LNCAP (cell line): ENCODE measurements at regions not wholly inside any gene's neighbourhood (a gene's known extent, or its start where the extent isn't known, plus 50 kb on each side); places are given as distances from the start of the nearest gene placed in this dataset.

Experiments used
- CTCF ChIP-seq: fragments of 450-650 bp; IDR thresholded peaks from 2 replicates; pipeline ENCODE4 v1.5.1; 2017; ENCODE audit warnings: mild to moderate bottlenecking

DNA sequence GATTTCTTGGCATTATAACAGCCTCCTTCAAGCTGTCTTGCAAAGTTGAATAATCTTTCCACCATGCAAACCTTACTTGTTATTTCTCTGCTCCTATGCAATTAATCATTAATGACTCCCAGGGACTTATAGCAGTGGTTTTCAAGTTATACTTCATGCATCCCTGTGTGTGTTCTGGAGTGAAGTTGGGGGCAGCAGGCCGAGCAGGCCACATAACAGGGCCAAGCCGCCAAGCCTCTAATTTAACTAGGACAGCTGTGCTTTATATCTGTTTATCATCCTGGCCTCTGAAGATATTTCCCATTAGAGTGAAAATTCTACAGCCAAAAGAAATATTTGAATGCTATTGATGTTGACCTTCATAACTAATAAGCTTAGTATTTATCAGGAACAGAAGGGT lies 133.5 kb upstream of the PAK3 start:
- TF ChIP-seq CTCF, result no peak

- no peak for TF ChIP-seq CTCF
These were observed 140.3 kb upstream of the PAK3 start for GRCh38 chrX:110955706-110956105.

DNA sequence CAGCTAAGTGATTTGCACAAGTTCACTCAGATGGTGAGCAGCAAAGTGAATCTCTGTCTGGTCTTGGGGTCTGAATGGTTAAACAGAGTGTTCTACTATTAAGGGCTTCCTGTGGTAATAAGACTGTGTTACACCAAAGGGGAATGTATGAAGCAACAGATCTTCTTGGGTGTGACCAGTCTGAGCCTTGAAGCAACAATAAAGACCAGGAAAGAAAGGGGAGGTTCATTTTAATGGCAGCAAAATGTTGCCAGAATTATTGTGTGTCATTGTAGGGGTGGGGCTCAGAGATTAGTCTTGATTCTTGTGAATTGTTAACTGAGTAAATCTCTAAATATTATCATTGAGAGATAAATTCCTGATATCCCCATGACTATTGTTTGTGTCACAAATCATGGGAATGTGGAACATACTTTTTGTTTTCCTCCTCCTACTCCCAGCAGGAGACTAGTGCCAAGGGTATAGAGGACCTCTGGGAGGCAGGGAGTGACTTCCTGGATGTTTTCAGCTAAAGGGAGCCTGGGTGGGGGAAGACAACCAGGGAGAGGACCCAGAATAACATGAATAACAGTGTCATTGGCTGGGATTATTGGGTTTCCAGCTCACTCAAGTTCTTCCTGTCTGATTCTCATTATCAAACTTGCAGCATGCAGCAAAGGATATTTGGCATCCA lies 141.4 kb upstream of the PAK3 start:
- TF ChIP-seq CTCF, result no peak

DNA sequence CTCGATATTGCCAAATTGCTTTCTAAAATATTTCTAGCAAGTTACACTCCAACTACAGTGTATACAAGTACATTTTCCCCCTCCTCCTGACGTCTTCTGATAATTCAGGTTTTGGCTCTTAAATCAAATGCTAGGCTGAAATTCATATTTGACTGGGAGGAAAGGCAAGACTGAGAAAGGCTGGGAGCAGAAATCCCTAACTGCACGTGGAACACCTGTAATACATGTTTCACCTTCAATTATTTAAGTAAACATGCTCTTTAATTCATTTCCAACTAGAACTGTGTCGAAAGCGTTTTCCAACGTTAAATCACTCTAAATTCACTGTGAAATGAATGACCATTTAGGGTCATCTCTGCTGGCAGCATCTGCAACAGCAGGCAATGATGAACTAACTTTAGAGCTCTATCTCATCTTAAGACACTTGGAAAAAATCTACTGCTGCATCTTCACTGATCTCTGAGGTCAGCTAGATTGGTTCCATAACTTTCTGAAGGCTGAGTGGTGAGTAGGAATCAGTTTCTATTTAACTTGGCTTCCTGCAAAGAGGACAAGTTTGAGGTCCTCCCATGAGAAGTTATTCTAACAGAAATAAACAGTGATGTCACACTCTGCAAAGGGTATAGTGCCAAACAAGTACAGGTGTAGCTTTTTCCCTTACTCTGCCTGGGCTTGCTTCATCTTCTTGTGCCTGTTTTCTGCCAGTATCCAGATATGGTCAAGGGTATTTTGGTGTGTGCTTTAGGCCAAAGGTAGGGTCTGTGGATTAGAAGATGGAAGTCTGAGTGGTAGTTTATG lies 144.3 kb upstream of the PAK3 start:
- TF ChIP-seq CTCF, result no peak

GRCh38 chrX:110944751-110945675 lies 149.4 kb upstream of the CHRDL1 start:
- TF ChIP-seq CTCF, result no peak

- no peak for TF ChIP-seq CTCF
These were observed 148.7 kb upstream of the CHRDL1 start for GRCh38 chrX:110944311-110944750.

DNA sequence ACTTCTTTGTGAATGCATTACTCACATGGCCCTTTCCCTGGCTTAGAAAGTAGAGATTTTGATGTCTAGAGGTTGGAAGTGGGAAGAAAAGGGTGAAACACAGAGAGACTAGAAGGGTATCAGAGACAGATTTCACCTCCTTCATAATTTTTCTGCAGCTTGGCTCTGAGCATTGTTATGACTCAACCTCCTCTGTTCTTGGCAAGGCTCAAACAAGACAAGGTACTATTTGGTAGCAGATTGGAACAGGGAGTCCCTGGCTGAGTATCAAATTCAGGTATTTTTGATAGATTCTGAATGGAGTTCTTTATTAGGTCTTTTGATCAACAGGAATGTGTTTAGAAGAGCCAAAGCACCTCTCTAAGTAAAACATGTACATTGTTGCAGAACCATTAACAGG lies 146.3 kb upstream of the CHRDL1 start:
- no peak for TF ChIP-seq CTCF
